Activated CD4-positive, alpha-beta T cell treated with anti-CD3 and anti-CD28 coated beads, Interleukin-2, Interleukin-4, amounts not matched to agents 100 ng/mL and 50 ng/mL, durations not matched to agents 16 hours and 8 hours (primary cell): ENCODE measurements at regions not wholly inside any gene's neighbourhood (a gene's known extent, or its start where the extent isn't known, plus 50 kb on each side); places are given as distances from the start of the nearest gene placed in this dataset.
"Not testable (repeated sequence)": the region's sequence is repeated elsewhere in the genome, so short reads cannot be mapped to it uniquely, and the experiment has no call there.

Experiments used
- DNase-seq: peaks from one replicate; pipeline ENCODE4 v3.0.0-alpha.2; 2020; ENCODE audit warnings: low spot score

GRCh38 chr12:124130691-124131591 is 157.9 kb downstream of the ZNF664 start:
- DNase-seq, result no peak

GRCh38 chr12:124131659-124132058 is 158.6 kb downstream of the ZNF664 start:
- no peak for DNase-seq

- DNase-seq, result no peak
Measured at GRCh38 chr12:124132530-124132929, 159.5 kb downstream of the ZNF664 start.

GRCh38 chr12:124136796-124137195 is 158.1 kb upstream of the RFLNA start:
- DNase-seq, result no peak

- no peak for DNase-seq
Measured at GRCh38 chr12:124140944-124141486, 153.9 kb upstream of the RFLNA start.

GRCh38 chr12:124141611-124142010 is 153.3 kb upstream of the RFLNA start:
- not testable (repeated sequence) for DNase-seq

- DNase-seq, result no peak
Measured at GRCh38 chr12:124142395-124143035, 152.4 kb upstream of the RFLNA start.

- no peak for DNase-seq
Measured at GRCh38 chr12:124143726-124144125, 151.2 kb upstream of the RFLNA start.

GRCh38 chr12:124144531-124145194 is 150.2 kb upstream of the RFLNA start:
- DNase-seq, result no peak

GRCh38 chr12:124147027-124147426 is 147.9 kb upstream of the RFLNA start:
- DNase-seq, result no peak

- DNase-seq, result no peak
Measured at GRCh38 chr12:124147575-124147974, 147.3 kb upstream of the RFLNA start.

- no peak for DNase-seq
Measured at GRCh38 chr12:124148481-124149273, 146.2 kb upstream of the RFLNA start.

- no peak for DNase-seq
Measured at GRCh38 chr12:124149287-124149686, 145.6 kb upstream of the RFLNA start.

- DNase-seq, result no peak
Measured at GRCh38 chr12:124150168-124150567, 144.7 kb upstream of the RFLNA start.

GRCh38 chr12:124151583-124151982 is 143.3 kb upstream of the RFLNA start:
- no peak for DNase-seq

GRCh38 chr12:124152731-124153130 is 142.2 kb upstream of the RFLNA start:
- DNase-seq, result no peak

GRCh38 chr12:124153392-124153791 is 141.5 kb upstream of the RFLNA start:
- no peak for DNase-seq

GRCh38 chr12:124157406-124157805 is 137.5 kb upstream of the RFLNA start:
- DNase-seq, result no peak

GRCh38 chr12:124159655-124160054 is 135.2 kb upstream of the RFLNA start:
- no peak for DNase-seq

- DNase-seq, result no peak
Measured at GRCh38 chr12:124160097-124160756, 134.7 kb upstream of the RFLNA start.

GRCh38 chr12:124161402-124161801 is 133.5 kb upstream of the RFLNA start:
- DNase-seq, result not testable (repeated sequence)
